Loucy (cell line): ENCODE measurements at regions not wholly inside any gene's neighbourhood (a gene's known extent, or its start where the extent isn't known, plus 50 kb on each side); places are given as distances from the start of the nearest gene placed in this dataset.

Experiments used
- CTCF ChIP-seq: fragments of 200-600 bp; sonication (generic); conservative IDR thresholded peaks from 2 replicates; pipeline ENCODE4 v1.5.1; 2014; ENCODE audit warnings: mild to moderate bottlenecking, antibody characterized with exemption, low read length
- EZH2phosphoT487 ChIP-seq: fragments of 200-600 bp; IDR thresholded peaks from 2 replicates; pipeline ENCODE4 v1.6.1; 2018; ENCODE audit warnings: antibody characterized with exemption, mild to moderate bottlenecking, moderate library complexity, borderline replicate concordance

DNA sequence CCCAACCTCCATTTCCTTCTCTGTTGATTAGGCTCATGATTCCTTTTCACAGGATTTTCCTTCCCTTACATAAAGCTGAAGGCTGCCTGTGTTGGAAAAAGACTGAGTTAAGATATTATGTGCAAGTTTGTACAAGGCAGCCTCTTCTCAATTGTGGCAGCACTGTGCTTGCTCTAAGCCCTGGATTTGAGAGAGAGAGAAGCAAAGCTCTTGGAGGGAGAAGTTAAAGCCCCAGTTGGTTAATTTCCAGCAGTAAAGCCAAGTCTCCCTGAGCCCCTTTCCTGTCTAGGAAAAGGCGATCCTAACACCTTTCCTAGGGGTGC, 128.3 kb upstream of the SESN3 start:
- TF ChIP-seq CTCF (no peak), EZH2phosphoT487 (no peak)
